Trophoblast cell (in vitro differentiated cells and primary cell): ENCODE measurements at regions not wholly inside any gene's neighbourhood (a gene's known extent, or its start where the extent isn't known, plus 50 kb on each side); places are given as distances from the start of the nearest gene placed in this dataset.

Experiments used
- DNase-seq, 2 donors: peaks; one replicate each; pipeline ENCODE4 v3.0.0-alpha.2; 2016
- H2AFZ ChIP-seq: 2 replicates; pipeline ENCODE4 v1.6.1; 2013; ENCODE audit warnings: low read length, moderate library complexity, mild to moderate bottlenecking; ENCODE audit not compliant: insufficient read depth, poor library complexity
- H2AK5ac ChIP-seq: 2 replicates; pipeline ENCODE4 v1.6.1; 2013; ENCODE audit warnings: mild to moderate bottlenecking, low read length
- H2BK120ac ChIP-seq: 2 replicates; pipeline ENCODE4 v1.6.1; 2013; ENCODE audit warnings: low read length, mild to moderate bottlenecking, moderate library complexity; ENCODE audit not compliant: insufficient read depth, poor library complexity
- H2BK12ac ChIP-seq: 2 replicates; pipeline ENCODE4 v1.6.1; 2013; ENCODE audit warnings: mild to moderate bottlenecking, low read length, moderate library complexity
- H2BK5ac ChIP-seq: 2 replicates; pipeline ENCODE4 v1.6.1; 2013; ENCODE audit warnings: low read length, low read depth, moderate library complexity, mild to moderate bottlenecking; ENCODE audit not compliant: poor library complexity
- H3K14ac ChIP-seq: 2 replicates; pipeline ENCODE4 v1.6.1; 2013; ENCODE audit warnings: mild to moderate bottlenecking, low read length
- H3K18ac ChIP-seq: 2 replicates; pipeline ENCODE4 v1.6.1; 2013; ENCODE audit warnings: mild to moderate bottlenecking, low read length
- H3K23ac ChIP-seq: 2 replicates; pipeline ENCODE4 v1.6.1; 2013; ENCODE audit warnings: low read length
- H3K27ac ChIP-seq: 2 replicates; pipeline ENCODE4 v1.5.1; 2013; ENCODE audit warnings: low read depth, mild to moderate bottlenecking, inconsistent platforms, low read length, moderate library complexity
- H3K27me3 ChIP-seq: 2 replicates; pipeline ENCODE4 v1.6.1; 2013; ENCODE audit warnings: inconsistent platforms, mild to moderate bottlenecking, low read length, moderate library complexity; ENCODE audit not compliant: insufficient read depth
- H3K36me3 ChIP-seq, 2 experiments: 1 replicate in 1 of 2; 2 replicates in 1 of 2; pipeline ENCODE4 v1.6.1; 2013; ENCODE audit warnings: low read length in 2 of 2, mild to moderate bottlenecking in 2 of 2, moderate library complexity in 1 of 2; ENCODE audit not compliant: insufficient read depth in 2 of 2, control insufficient read depth in 1 of 2
- H3K4ac ChIP-seq: 2 replicates; pipeline ENCODE4 v1.6.1; 2013; ENCODE audit warnings: low read depth, mild to moderate bottlenecking, low read length, moderate library complexity
- H3K4me1 ChIP-seq, 2 experiments: 1 replicate in 1 of 2; 2 replicates in 1 of 2; pipeline ENCODE4 v1.6.1; 2013; ENCODE audit warnings: low read length in 2 of 2, mild to moderate bottlenecking in 2 of 2, moderate library complexity in 1 of 2; ENCODE audit not compliant: insufficient read depth in 2 of 2, control insufficient read depth in 1 of 2
- H3K4me2 ChIP-seq: 2 replicates; pipeline ENCODE4 v1.6.1; 2013; ENCODE audit warnings: inconsistent platforms, mild to moderate bottlenecking, low read length, moderate library complexity
- H3K4me3 ChIP-seq: 2 replicates; pipeline ENCODE4 v1.5.1; 2013; ENCODE audit warnings: mild to moderate bottlenecking, low read depth, low read length, inconsistent platforms
- H3K79me1 ChIP-seq: one replicate; pipeline ENCODE4 v1.6.1; 2013; ENCODE audit warnings: low read length
- H3K79me2 ChIP-seq: 2 replicates; pipeline ENCODE4 v1.6.1; 2013; ENCODE audit warnings: low read length, mild to moderate bottlenecking; ENCODE audit not compliant: control insufficient read depth, insufficient read depth, poor library complexity
- H3K9ac ChIP-seq: 2 replicates; pipeline ENCODE4 v1.6.1; 2013; ENCODE audit warnings: mild to moderate bottlenecking, low read length
- H3K9me3 ChIP-seq: 2 replicates; pipeline ENCODE4 v1.6.1; 2013; ENCODE audit warnings: low read depth, mild to moderate bottlenecking, control low read depth, inconsistent platforms, low read length; ENCODE audit not compliant: insufficient read depth
- H4K12ac ChIP-seq: 2 replicates; pipeline ENCODE4 v1.6.1; 2013; ENCODE audit warnings: low read depth, mild to moderate bottlenecking, low read length, moderate library complexity
- H4K8ac ChIP-seq: 2 replicates; pipeline ENCODE4 v1.6.1; 2013; ENCODE audit warnings: low read depth, mild to moderate bottlenecking, low read length, moderate library complexity
- H4K91ac ChIP-seq: one replicate; pipeline ENCODE4 v1.6.1; 2013; ENCODE audit warnings: low read depth, mild to moderate bottlenecking, low read length, moderate library complexity
- WGBS: extraction: QIAGEN DNeasy Blood & Tissue Kit; methylation state at CpG from one replicate; pipeline ENCODE4 v1.1.7; 2013; ENCODE audit warnings: missing lambda C conversion rate; ENCODE audit not compliant: insufficient read length, insufficient coverage; ENCODE audit errors: extremely low coverage; 5-methylcytosine and 5-hydroxymethylcytosine counted together

DNA sequence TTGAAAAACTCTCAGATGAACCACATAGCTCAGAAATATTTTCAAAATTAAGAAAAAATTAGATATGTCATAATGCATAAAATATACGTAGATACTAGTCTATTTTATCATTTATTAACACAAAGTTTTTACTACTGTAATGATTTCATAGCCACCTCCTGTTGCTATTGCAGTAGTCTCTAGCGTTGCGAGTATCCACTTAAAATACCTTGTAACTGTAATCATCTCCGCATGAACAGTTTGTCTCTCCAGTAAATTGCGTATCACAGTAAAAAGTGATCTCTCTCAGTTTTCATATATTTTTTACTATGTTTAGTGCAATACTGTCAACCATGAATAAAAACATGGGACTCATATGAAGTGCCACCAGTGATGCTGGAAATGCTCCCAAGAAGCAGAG, 417.9 kb upstream of the ZNF462 start:
- Histone ChIP-seq H3K27ac (no peak overlapping the region), H3K4me3 (no peak overlapping the region), H2AFZ (no peak overlapping the region), H4K12ac (no peak overlapping the region), H3K36me3 (no peaks in the 10 kb centered on the region), H4K91ac (no peak overlapping the region), H3K79me2 (no peaks in the 10 kb centered on the region), H3K4ac (no peak overlapping the region), H3K23ac (no peak overlapping the region), H3K79me1 (peaks cover 2% of the 10 kb centered on the region), H2BK5ac (no peak overlapping the region), H2BK12ac (no peak overlapping the region), H3K4me2 (no peak overlapping the region), H4K8ac (no peak overlapping the region), H3K9me3 (no peaks in the 10 kb centered on the region), H3K14ac (no peak overlapping the region), H3K9ac (no peak overlapping the region), H3K4me1 (no peaks in the 10 kb centered on the region), H3K27me3 (no peaks in the 10 kb centered on the region), H3K18ac (no peak overlapping the region), H2BK120ac (no peak overlapping the region), H2AK5ac (no peak overlapping the region)
- no peak for DNase-seq
- WGBS, result no CpG with 5 or more reads among the region's 5 CpGs

DNA sequence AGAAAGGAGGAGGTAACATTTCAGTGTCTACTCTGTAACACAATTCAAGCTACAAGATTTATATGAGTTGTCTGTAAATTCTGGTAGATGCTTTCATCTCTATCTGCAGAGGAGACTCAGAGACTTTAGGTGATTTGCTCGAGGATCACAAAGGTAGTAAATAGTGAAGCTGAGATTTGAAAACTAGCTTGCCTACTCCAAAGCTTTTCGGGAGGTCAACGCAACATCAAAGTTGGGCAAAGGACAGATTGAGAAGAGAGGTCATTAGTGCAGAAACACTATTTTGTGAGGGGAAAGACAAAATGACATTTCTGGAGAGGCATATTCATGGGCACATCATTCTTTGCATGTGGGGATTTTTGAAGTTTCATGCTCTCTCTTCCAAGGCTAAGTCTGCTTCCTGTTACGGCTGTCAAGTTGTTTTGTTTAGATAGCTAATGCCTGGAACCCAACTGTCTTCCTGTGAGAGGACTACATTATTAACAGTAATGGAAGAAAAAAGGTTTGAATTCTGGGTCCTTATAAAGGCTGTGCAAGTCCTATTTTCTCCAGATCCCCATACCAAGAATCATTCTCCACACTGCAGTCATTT, 413.5 kb upstream of the ZNF462 start:
- Histone ChIP-seq H4K12ac (no peak overlapping the region), H3K79me1 (no peaks in the 10 kb centered on the region), H4K91ac (no peak overlapping the region), H3K4me2 (no peak overlapping the region), H3K79me2 (no peaks in the 10 kb centered on the region), H3K23ac (no peak overlapping the region), H3K27ac (peak overlapping the region; percentile 23), H4K8ac (no peak overlapping the region), H2AK5ac (no peak overlapping the region), H3K4me1 (no peaks in the 10 kb centered on the region), H2AFZ (no peak overlapping the region), H3K36me3 (no peaks in the 10 kb centered on the region), H3K27me3 (no peaks in the 10 kb centered on the region), H2BK12ac (no peak overlapping the region), H3K4me3 (no peak overlapping the region), H3K9ac (no peak overlapping the region), H2BK5ac (peak overlapping the region; percentile 59), H3K4ac (no peak overlapping the region), H3K9me3 (no peaks in the 10 kb centered on the region), H3K14ac (no peak overlapping the region), H3K18ac (no peak overlapping the region), H2BK120ac (no peak overlapping the region)
- no peak for DNase-seq
- WGBS, result no CpG with 5 or more reads among the region's 4 CpGs

GRCh38 chr9:106450549-106450948, 412.4 kb upstream of the ZNF462 start:
- no peak for DNase-seq
- H2BK12ac ChIP-seq, result peak overlapping the region; percentile 44

DNA sequence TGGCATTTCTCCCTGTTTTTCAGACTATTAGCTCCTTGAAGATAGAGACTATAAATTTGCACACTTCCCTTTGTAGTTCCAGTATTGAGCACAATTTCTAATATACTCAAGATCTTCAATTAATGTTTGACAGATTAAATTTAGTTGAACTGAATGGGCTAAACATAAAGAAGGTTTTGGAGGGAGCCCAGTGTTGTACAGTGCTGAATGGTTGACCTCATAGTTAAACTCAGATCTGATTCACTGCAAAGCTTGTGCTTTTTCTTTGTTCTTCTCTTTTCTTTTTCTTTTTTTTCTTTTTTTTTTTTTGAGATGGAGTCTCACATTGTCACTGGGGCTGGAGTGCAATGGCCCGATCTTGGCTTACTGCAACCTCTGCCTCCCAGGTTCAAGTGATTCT, 411.7 kb upstream of the ZNF462 start:
- no CpG with 5 or more reads among the region's 1 CpG for WGBS
- Histone ChIP-seq H2BK5ac (no peak overlapping the region), H3K4me3 (no peak overlapping the region), H3K27ac (no peak overlapping the region), H3K14ac (no peak overlapping the region), H2BK12ac (no peak overlapping the region), H3K4me2 (no peak overlapping the region), H3K36me3 (no peaks in the 10 kb centered on the region), H3K23ac (no peak overlapping the region), H3K79me1 (no peaks in the 10 kb centered on the region), H3K18ac (no peak overlapping the region), H4K91ac (no peak overlapping the region), H2AFZ (no peak overlapping the region), H4K8ac (no peak overlapping the region), H4K12ac (no peak overlapping the region), H3K9me3 (no peaks in the 10 kb centered on the region), H3K4me1 (no peaks in the 10 kb centered on the region), H2BK120ac (no peak overlapping the region), H3K9ac (no peak overlapping the region), H2AK5ac (no peak overlapping the region), H3K27me3 (no peaks in the 10 kb centered on the region), H3K79me2 (no peaks in the 10 kb centered on the region), H3K4ac (no peak overlapping the region)
- DNase-seq, result no peak

More at GRCh38 chr9:106450549-106450948, 412.4 kb upstream of the ZNF462 start:
- no peak overlapping the region for H2BK5ac ChIP-seq
- H3K27ac ChIP-seq, result no peak overlapping the region
- H3K4ac ChIP-seq, result no peak overlapping the region
- H3K79me1 ChIP-seq, result no peaks in the 10 kb centered on the region
- no peak overlapping the region for H4K8ac ChIP-seq
- no peak overlapping the region for H3K18ac ChIP-seq
- no peaks in the 10 kb centered on the region for H3K9me3 ChIP-seq
- no peaks in the 10 kb centered on the region for H3K79me2 ChIP-seq
- H4K12ac ChIP-seq, result no peak overlapping the region
- H3K27me3 ChIP-seq, result no peaks in the 10 kb centered on the region
- no peak overlapping the region for H2BK120ac ChIP-seq
- H2AK5ac ChIP-seq, result no peak overlapping the region
- no peaks in the 10 kb centered on the region for H3K4me1 ChIP-seq
- no peak overlapping the region for H3K23ac ChIP-seq
- H3K4me2 ChIP-seq, result no peak overlapping the region
- no peak overlapping the region for H3K4me3 ChIP-seq
- H2AFZ ChIP-seq, result no peak overlapping the region
- H4K91ac ChIP-seq, result no peak overlapping the region
- H3K36me3 ChIP-seq, result no peaks in the 10 kb centered on the region
- no peak overlapping the region for H3K9ac ChIP-seq
- no peak overlapping the region for H3K14ac ChIP-seq
